ENCODE measurements at regions not wholly inside any gene's neighbourhood (a gene's known extent, or its start where the extent isn't known, plus 50 kb on each side); places are given as distances from the start of the nearest gene placed in this dataset.

GRCh38 chr1:59051007-59051406, 245.9 kb upstream of the FGGY start:
- H4K20me1 ChIP-seq (ENCODE audit: control insufficient read depth, extremely low read depth, insufficient read depth, low read length), result no peaks in the 10 kb centered on the region
- H3K27ac ChIP-seq (ENCODE audit: control insufficient read depth, insufficient read depth, low read length), result no peak overlapping the region
- DNase-seq (ENCODE audit: low read depth, low spot score) (no peak), FAIRE-seq (no peak)
- H3K36me3 ChIP-seq (ENCODE audit: control insufficient read depth in 2 of 2, extremely low read depth in 1 of 2, insufficient read depth in 2 of 2, low read length in 2 of 2), result no peaks in the 10 kb centered on the region
- H3K9me1 ChIP-seq (ENCODE audit: control insufficient read depth, extremely low read depth, insufficient read depth, low read length), result no peaks in the 10 kb centered on the region
- no peaks in the 10 kb centered on the region for H3K27me3 ChIP-seq (ENCODE audit: control insufficient read depth, extremely low read depth, insufficient read depth, low read length)
- no peak overlapping the region for H3K9ac ChIP-seq (ENCODE audit: control insufficient read depth, extremely low read depth, insufficient read depth, low read length)
- no peak overlapping the region for H2AFZ ChIP-seq (ENCODE audit: control insufficient read depth, low read length)
- TF ChIP-seq, protein P1, sequence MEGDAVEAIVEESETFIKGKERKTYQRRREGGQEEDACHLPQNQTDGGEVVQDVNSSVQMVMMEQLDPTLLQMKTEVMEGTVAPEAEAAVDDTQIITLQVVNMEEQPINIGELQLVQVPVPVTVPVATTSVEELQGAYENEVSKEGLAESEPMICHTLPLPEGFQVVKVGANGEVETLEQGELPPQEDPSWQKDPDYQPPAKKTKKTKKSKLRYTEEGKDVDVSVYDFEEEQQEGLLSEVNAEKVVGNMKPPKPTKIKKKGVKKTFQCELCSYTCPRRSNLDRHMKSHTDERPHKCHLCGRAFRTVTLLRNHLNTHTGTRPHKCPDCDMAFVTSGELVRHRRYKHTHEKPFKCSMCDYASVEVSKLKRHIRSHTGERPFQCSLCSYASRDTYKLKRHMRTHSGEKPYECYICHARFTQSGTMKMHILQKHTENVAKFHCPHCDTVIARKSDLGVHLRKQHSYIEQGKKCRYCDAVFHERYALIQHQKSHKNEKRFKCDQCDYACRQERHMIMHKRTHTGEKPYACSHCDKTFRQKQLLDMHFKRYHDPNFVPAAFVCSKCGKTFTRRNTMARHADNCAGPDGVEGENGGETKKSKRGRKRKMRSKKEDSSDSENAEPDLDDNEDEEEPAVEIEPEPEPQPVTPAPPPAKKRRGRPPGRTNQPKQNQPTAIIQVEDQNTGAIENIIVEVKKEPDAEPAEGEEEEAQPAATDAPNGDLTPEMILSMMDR (optimal IDR thresholded peaks at IDR 0.05 in 1 of 3, IDR thresholded peaks at IDR 0.05 in 1 of 3, conservative IDR thresholded peaks at IDR 0.05 in 1 of 3; ENCODE audit: extremely low read depth in 1 of 3, insufficient read depth in 2 of 3, low read length in 3 of 3), result no peak
- TF ChIP-seq EZH2 (IDR thresholded peaks at IDR 0.05; ENCODE audit: low read length), result no peak
- no peaks in the 10 kb centered on the region for H3K4me1 ChIP-seq (ENCODE audit: control insufficient read depth, extremely low read depth, insufficient read depth, low read length)
- no peak overlapping the region for H3K4me2 ChIP-seq (ENCODE audit: control insufficient read depth, extremely low read depth, insufficient read depth, low read depth, low read length)
- H3K9me3 ChIP-seq (ENCODE audit: control insufficient read depth, low read depth, low read length), result no peaks in the 10 kb centered on the region
- H3K4me3 ChIP-seq (ENCODE audit: control insufficient read depth in 2 of 3, extremely low read depth in 1 of 3, insufficient read depth in 2 of 3, low read depth in 1 of 3, low read length in 3 of 3), result no peak overlapping the region
- dilution Hi-C loops (cut with MboI; ENCODE audit: extremely low pct_ligation_motif_present, low sequenced_read_pairs), result no loop called here
- H3K79me2 ChIP-seq (ENCODE audit: control insufficient read depth, insufficient read depth, low read length), result no peaks in the 10 kb centered on the region

DNA sequence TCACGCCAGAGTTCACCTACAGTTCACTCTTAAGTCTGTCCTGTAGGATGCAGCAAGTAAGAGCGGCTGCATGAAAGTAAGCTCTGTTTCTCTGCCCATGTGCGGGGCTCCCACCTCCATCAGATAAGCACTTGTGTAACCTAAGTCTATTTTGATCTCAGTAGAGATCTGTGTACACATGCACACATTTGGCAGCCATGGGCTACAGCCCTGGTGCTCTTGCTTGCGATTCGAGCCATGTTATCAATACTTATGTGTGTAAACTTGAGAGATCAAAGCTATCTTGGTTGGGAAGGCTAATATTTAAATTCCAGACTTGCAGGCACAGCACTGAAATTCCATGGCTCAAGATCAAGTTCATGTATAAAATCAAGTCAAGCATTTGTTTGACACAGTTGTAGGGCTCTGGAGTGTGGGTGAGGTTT, 244.7 kb upstream of the FGGY start:
- TF ChIP-seq, protein P1 (optimal IDR thresholded peaks at IDR 0.05 in 1 of 3, IDR thresholded peaks at IDR 0.05 in 1 of 3, conservative IDR thresholded peaks at IDR 0.05 in 1 of 3; ENCODE audit: extremely low read depth in 1 of 3, insufficient read depth in 2 of 3, low read length in 3 of 3), result no peak
- no peak for TF ChIP-seq EZH2 (IDR thresholded peaks at IDR 0.05; ENCODE audit: low read length)
- FAIRE-seq (no peak), DNase-seq (ENCODE audit: low read depth, low spot score) (no peak)
- no peaks in the 10 kb centered on the region for H3K36me3 ChIP-seq (ENCODE audit: control insufficient read depth in 2 of 2, extremely low read depth in 1 of 2, insufficient read depth in 2 of 2, low read length in 2 of 2)
- no peak overlapping the region for H3K9ac ChIP-seq (ENCODE audit: control insufficient read depth, extremely low read depth, insufficient read depth, low read length)
- H2AFZ ChIP-seq (ENCODE audit: control insufficient read depth, low read length), result no peak overlapping the region
- H3K27ac ChIP-seq (ENCODE audit: control insufficient read depth, insufficient read depth, low read length), result no peak overlapping the region
- H3K9me3 ChIP-seq (ENCODE audit: control insufficient read depth, low read depth, low read length), result no peaks in the 10 kb centered on the region
- H3K4me1 ChIP-seq (ENCODE audit: control insufficient read depth, extremely low read depth, insufficient read depth, low read length), result peaks cover 8% of the 10 kb centered on the region
- H3K9me1 ChIP-seq (ENCODE audit: control insufficient read depth, extremely low read depth, insufficient read depth, low read length), result no peaks in the 10 kb centered on the region
- dilution Hi-C loops (cut with MboI; ENCODE audit: extremely low pct_ligation_motif_present, low sequenced_read_pairs), result no loop called here
- H3K4me2 ChIP-seq (ENCODE audit: control insufficient read depth, extremely low read depth, insufficient read depth, low read depth, low read length), result no peak overlapping the region
- no peak overlapping the region for H3K4me3 ChIP-seq (ENCODE audit: control insufficient read depth in 2 of 3, extremely low read depth in 1 of 3, insufficient read depth in 2 of 3, low read depth in 1 of 3, low read length in 3 of 3)
- H3K79me2 ChIP-seq (ENCODE audit: control insufficient read depth, insufficient read depth, low read length), result no peaks in the 10 kb centered on the region
- no peaks in the 10 kb centered on the region for H4K20me1 ChIP-seq (ENCODE audit: control insufficient read depth, extremely low read depth, insufficient read depth, low read length)
- no peaks in the 10 kb centered on the region for H3K27me3 ChIP-seq (ENCODE audit: control insufficient read depth, extremely low read depth, insufficient read depth, low read length)
